K562 (cell line): ENCODE measurements at regions not wholly inside any gene's neighbourhood (a gene's known extent, or its start where the extent isn't known, plus 50 kb on each side); places are given as distances from the start of the nearest gene placed in this dataset.

Experiments used
- ARHGAP35 ChIP-seq: fragments of 450-650 bp; IDR thresholded peaks from 2 replicates; pipeline ENCODE4 v1.6.1; 2018; ENCODE audit not compliant: partially characterized antibody
- ASH1L ChIP-seq: fragments of 450-650 bp; IDR thresholded peaks from 2 replicates; pipeline ENCODE4 v1.6.1; 2018; ENCODE audit warnings: borderline replicate concordance, mild to moderate bottlenecking, low read depth; ENCODE audit not compliant: partially characterized antibody
- CAMTA2 ChIP-seq: fragments of 250-450 bp; sonication (Bioruptor Pico); conservative IDR thresholded peaks from 2 replicates; pipeline ENCODE4 v1.5.1; 2022
- CBX3 ChIP-seq, 2 experiments: IDR thresholded peaks; 1 replicate in 1 of 2; 2 replicates in 1 of 2; pipeline ENCODE4 v1.6.1; 2012; ENCODE audit warnings: inconsistent platforms in 2 of 2, low read length in 2 of 2, borderline replicate concordance in 1 of 2, control low read depth in 1 of 2
- CEBPG ChIP-seq, 3 experiments: fragments of 200-800 bp in 1 of 3; sonication (Bioruptor generic) in 1 of 3; sonication (generic) in 1 of 3; formaldehyde crosslinking in 1 of 3; IDR thresholded peaks in 2 of 3; conservative IDR thresholded peaks in 1 of 3; 2 replicates each; pipeline versions ENCODE4 v1.6.1 to v1.8.0; 2016 to 2022; ENCODE audit warnings: missing compliant biosample characterization in 2 of 3, missing genetic modification characterization in 2 of 3, mild to moderate bottlenecking in 1 of 3, missing genetic modification reagents in 1 of 3
- ETV5 ChIP-seq: sonication (generic); formaldehyde crosslinking; IDR thresholded peaks from 2 replicates; pipeline ENCODE4 v1.4.0; 2020; ENCODE audit warnings: low read depth, mild to moderate bottlenecking, missing genetic modification reagents
- FOS ChIP-seq: IDR thresholded peaks from 3 replicates; pipeline ENCODE4 v1.6.1; 2011; ENCODE audit not compliant: insufficient read length; ENCODE audit errors: extremely low read depth
- KAT2B ChIP-seq: IDR thresholded peaks from one replicate; pipeline ENCODE4 v1.6.1; 2012; ENCODE audit warnings: low read depth, mild to moderate bottlenecking, control low read depth, inconsistent platforms, low read length, moderate library complexity
- LARP7 ChIP-seq: fragments of 450-650 bp; IDR thresholded peaks from 2 replicates; pipeline ENCODE4 v1.6.1; 2016
- NFE2L1 ChIP-seq: fragments of 450-650 bp; IDR thresholded peaks from 2 replicates; pipeline ENCODE4 v1.6.1; 2016; ENCODE audit warnings: missing genetic modification characterization, low read depth, mild to moderate bottlenecking, missing compliant biosample characterization, moderate library complexity, borderline replicate concordance
- POLR2H ChIP-seq: IDR thresholded peaks from 2 replicates; pipeline ENCODE4 v1.6.1; 2016; ENCODE audit warnings: missing genetic modification characterization, low read depth, mild to moderate bottlenecking, control low read depth, missing compliant biosample characterization, moderate library complexity
- PPARD ChIP-seq: fragments of 250-450 bp; sonication (Bioruptor Pico); IDR thresholded peaks from 2 replicates; pipeline ENCODE4 v1.8.0; 2022; ENCODE audit warnings: inconsistent platforms, mild to moderate bottlenecking, moderate library complexity
- RFX5 ChIP-seq: IDR thresholded peaks from 2 replicates; pipeline ENCODE4 v1.6.1; 2011; ENCODE audit warnings: low read depth, mild to moderate bottlenecking, improper control_type of control experiment, low read length
- TBP ChIP-seq: optimal IDR thresholded peaks from 2 replicates; pipeline ENCODE3; 2011; ENCODE audit warnings: low read depth, low read length, improper control_type of control experiment
- ZFP91 ChIP-seq: sonication (generic); formaldehyde crosslinking; IDR thresholded peaks from 2 replicates; pipeline ENCODE4 v1.8.0; 2022; ENCODE audit warnings: mild to moderate bottlenecking, missing genetic modification reagents
- ZNF324 ChIP-seq: fragments of 250-450 bp; sonication (Bioruptor Pico); IDR thresholded peaks from 2 replicates; pipeline ENCODE4 v1.4.0; 2020; ENCODE audit warnings: mild to moderate bottlenecking
- ZNF436 ChIP-seq: fragments of 250-450, 450-650 bp; sonication (Bioruptor Pico); formaldehyde crosslinking; IDR thresholded peaks from 2 replicates; pipeline ENCODE4 v1.7.0; 2020; ENCODE audit warnings: mild to moderate bottlenecking
- TF ChIP-seq, protein P1 (sequence below): fragments of 250-450 bp; sonication (Bioruptor Pico); IDR thresholded peaks from 2 replicates; pipeline ENCODE4 v1.9.0; 2021; ENCODE audit warnings: mild to moderate bottlenecking
- TF ChIP-seq, protein P2 (sequence below): fragments of 250-450 bp; sonication (Bioruptor Pico); IDR thresholded peaks from 2 replicates; pipeline ENCODE4 v1.8.0; 2021; ENCODE audit warnings: moderate library complexity, mild to moderate bottlenecking, inconsistent platforms
- TF ChIP-seq, protein P3 (sequence below): sonication (generic); formaldehyde crosslinking; IDR thresholded peaks from 2 replicates; pipeline ENCODE4 v1.8.0; 2022; ENCODE audit warnings: mild to moderate bottlenecking, missing genetic modification reagents
- TF ChIP-seq, protein P4 (sequence below): fragments of 450-650 bp; formaldehyde crosslinking; IDR thresholded peaks from 2 replicates; pipeline ENCODE4 v1.4.0; 2022; ENCODE audit warnings: mild to moderate bottlenecking, moderate library complexity
- TF ChIP-seq, protein P5 (sequence below): fragments of 450-650 bp; IDR thresholded peaks from 2 replicates; pipeline ENCODE4 v1.6.1; 2014; ENCODE audit warnings: low read depth, mild to moderate bottlenecking, moderate library complexity, borderline replicate concordance

DNA sequence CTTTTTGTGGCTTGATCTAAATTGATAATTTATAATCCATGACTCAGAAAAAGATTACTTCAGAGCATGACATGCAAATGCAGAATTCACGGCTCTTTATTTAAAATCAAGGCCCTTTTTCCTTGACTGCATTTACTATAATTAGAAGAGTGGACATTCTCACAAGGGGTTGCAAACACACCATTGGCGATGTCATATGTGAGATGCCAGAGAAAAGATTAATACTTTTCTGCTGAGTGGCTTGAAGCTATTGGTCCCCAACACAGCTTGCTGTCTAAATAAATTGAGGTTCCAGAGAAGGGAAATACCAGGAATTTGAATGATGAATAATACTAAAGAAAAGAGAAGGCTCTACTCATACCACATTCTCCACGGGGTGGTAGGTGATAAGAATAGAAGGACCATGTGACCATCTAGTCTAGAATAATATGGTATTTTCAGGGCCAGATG is 78.7 kb upstream of the ARID5B start (continued):
- TF ChIP-seq ASH1L = no peak
- no peak for TF ChIP-seq PPARD (CRISPR knock-in tag)
- TF ChIP-seq ZFP91 (CRISPR knock-in tag) = no peak
- no peak for TF ChIP-seq ZNF436 (CRISPR knock-in tag)
- TF ChIP-seq FOS = no peak
- no peak for TF ChIP-seq ZNF324
- TF ChIP-seq, protein P1, sequence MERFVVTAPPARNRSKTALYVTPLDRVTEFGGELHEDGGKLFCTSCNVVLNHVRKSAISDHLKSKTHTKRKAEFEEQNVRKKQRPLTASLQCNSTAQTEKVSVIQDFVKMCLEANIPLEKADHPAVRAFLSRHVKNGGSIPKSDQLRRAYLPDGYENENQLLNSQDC = no peak
- TF ChIP-seq ARHGAP35 = no peak
- no peak for TF ChIP-seq CEBPG (CRISPR knock-in tag; IDR thresholded peaks at IDR 0.05)
- no peak for TF ChIP-seq CEBPG (tag; conservative IDR thresholded peaks at IDR 0.05 in 1 of 2, IDR thresholded peaks at IDR 0.05 in 1 of 2)
- no peak for TF ChIP-seq POLR2H
- no peak for TF ChIP-seq ETV5 (CRISPR knock-in tag)
- TF ChIP-seq, protein P2, sequence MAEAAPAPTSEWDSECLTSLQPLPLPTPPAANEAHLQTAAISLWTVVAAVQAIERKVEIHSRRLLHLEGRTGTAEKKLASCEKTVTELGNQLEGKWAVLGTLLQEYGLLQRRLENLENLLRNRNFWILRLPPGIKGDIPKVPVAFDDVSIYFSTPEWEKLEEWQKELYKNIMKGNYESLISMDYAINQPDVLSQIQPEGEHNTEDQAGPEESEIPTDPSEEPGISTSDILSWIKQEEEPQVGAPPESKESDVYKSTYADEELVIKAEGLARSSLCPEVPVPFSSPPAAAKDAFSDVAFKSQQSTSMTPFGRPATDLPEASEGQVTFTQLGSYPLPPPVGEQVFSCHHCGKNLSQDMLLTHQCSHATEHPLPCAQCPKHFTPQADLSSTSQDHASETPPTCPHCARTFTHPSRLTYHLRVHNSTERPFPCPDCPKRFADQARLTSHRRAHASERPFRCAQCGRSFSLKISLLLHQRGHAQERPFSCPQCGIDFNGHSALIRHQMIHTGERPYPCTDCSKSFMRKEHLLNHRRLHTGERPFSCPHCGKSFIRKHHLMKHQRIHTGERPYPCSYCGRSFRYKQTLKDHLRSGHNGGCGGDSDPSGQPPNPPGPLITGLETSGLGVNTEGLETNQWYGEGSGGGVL = no peak
- no peak for TF ChIP-seq RFX5
- no peak for TF ChIP-seq KAT2B
- TF ChIP-seq, protein P3, sequence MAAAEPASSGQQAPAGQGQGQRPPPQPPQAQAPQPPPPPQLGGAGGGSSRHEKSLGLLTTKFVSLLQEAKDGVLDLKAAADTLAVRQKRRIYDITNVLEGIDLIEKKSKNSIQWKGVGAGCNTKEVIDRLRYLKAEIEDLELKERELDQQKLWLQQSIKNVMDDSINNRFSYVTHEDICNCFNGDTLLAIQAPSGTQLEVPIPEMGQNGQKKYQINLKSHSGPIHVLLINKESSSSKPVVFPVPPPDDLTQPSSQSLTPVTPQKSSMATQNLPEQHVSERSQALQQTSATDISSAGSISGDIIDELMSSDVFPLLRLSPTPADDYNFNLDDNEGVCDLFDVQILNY (CRISPR knock-in tag) = no peak
- no peak for TF ChIP-seq TBP
- TF ChIP-seq, protein P4, sequence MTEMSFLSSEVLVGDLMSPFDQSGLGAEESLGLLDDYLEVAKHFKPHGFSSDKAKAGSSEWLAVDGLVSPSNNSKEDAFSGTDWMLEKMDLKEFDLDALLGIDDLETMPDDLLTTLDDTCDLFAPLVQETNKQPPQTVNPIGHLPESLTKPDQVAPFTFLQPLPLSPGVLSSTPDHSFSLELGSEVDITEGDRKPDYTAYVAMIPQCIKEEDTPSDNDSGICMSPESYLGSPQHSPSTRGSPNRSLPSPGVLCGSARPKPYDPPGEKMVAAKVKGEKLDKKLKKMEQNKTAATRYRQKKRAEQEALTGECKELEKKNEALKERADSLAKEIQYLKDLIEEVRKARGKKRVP = no peak
- TF ChIP-seq CBX3 (IDR thresholded peaks at IDR 0.05; ENCODE audit: borderline replicate concordance in 1 of 2, low read length in 2 of 2) = 0 out of 3 replicates have a peak, but pooled peaks of 1 of the 2 experiments have one; percentile 59
- no peak for TF ChIP-seq CAMTA2 (CRISPR knock-in tag)
- no peak for TF ChIP-seq LARP7
- TF ChIP-seq NFE2L1 (tag) = no peak
- TF ChIP-seq, protein P5, sequence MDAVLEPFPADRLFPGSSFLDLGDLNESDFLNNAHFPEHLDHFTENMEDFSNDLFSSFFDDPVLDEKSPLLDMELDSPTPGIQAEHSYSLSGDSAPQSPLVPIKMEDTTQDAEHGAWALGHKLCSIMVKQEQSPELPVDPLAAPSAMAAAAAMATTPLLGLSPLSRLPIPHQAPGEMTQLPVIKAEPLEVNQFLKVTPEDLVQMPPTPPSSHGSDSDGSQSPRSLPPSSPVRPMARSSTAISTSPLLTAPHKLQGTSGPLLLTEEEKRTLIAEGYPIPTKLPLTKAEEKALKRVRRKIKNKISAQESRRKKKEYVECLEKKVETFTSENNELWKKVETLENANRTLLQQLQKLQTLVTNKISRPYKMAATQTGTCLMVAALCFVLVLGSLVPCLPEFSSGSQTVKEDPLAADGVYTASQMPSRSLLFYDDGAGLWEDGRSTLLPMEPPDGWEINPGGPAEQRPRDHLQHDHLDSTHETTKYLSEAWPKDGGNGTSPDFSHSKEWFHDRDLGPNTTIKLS = no peak
